Gastroesophageal sphincter (tissue), 3 donors: ENCODE measurements at regions not wholly inside any gene's neighbourhood (a gene's known extent, or its start where the extent isn't known, plus 50 kb on each side); places are given as distances from the start of the nearest gene placed in this dataset.

Source experiments
- CTCF ChIP-seq, 4 experiments: fragments of 200-600 bp in 2 of 4; fragments of 450-650 bp in 2 of 4; sonication (generic) in 1 of 4; IDR thresholded peaks; one replicate each; pipeline ENCODE4 v1.5.1; 2017 to 2019; ENCODE audit warnings: antibody characterized with exemption in 4 of 4, mild to moderate bottlenecking in 2 of 4, moderate library complexity in 2 of 4
- POLR2A ChIP-seq, 2 donors: fragments of 450-650 bp; IDR thresholded peaks; one replicate each; pipeline ENCODE4 v1.6.1; 2017; ENCODE audit warnings: antibody characterized with exemption in 2 of 2, mild to moderate bottlenecking in 2 of 2, moderate library complexity in 1 of 2

- TF ChIP-seq CTCF (IDR thresholded peaks at IDR 0.05), result no peak
- TF ChIP-seq POLR2A (IDR thresholded peaks at IDR 0.05), result no peak
Measured at GRCh38 chr2:56118474-56118873, 65.3 kb upstream of the CCDC85A start.
